ENCODE measurements at regions not wholly inside any gene's neighbourhood (a gene's known extent, or its start where the extent isn't known, plus 50 kb on each side); places are given as distances from the start of the nearest gene placed in this dataset.
A peak's percentile ranks its signal among the peaks of the same experiment; 100 is the strongest.

GRCh38 chr5:158487156-158487555 lies 612.6 kb downstream of the EBF1 start:
- Histone ChIP-seq H3K9me3 (no peaks in the 10 kb centered on the region), H3K27ac (no peak overlapping the region), H3K4me3 (replicated peaks in 1 of 3) (no peak overlapping the region), H3K4me1 (peaks cover 46% of the 10 kb centered on the region in 2 donors), H3K36me3 (no peaks in the 10 kb centered on the region), H3K27me3 (no peaks in the 10 kb centered on the region)
- TF ChIP-seq POLR2A (IDR thresholded peaks at IDR 0.05) (no peak), CTCF (IDR thresholded peaks at IDR 0.05) (no peak)
- intact Hi-C loops (cut with DNase I), result no loop called here
- WGBS, 2 donors, result 52 to 69% methylated on average over 1 of the region's 1 CpG
- no peak for DNase-seq

GRCh38 chr5:158486566-158486965 lies 613.1 kb downstream of the EBF1 start:
- Histone ChIP-seq H3K4me1 (peaks cover 46% of the 10 kb centered on the region in 2 donors), H3K36me3 (no peaks in the 10 kb centered on the region), H3K27ac (no peak overlapping the region), H3K9me3 (no peaks in the 10 kb centered on the region), H3K4me3 (replicated peaks in 1 of 3) (no peak overlapping the region), H3K27me3 (no peaks in the 10 kb centered on the region)
- TF ChIP-seq CTCF (IDR thresholded peaks at IDR 0.05), result no peak
- TF ChIP-seq POLR2A (IDR thresholded peaks at IDR 0.05), result no peak
- DNase-seq, result no peak
- WGBS, 2 donors, result 75 to 86% methylated on average over 3 of the region's 3 CpGs
- intact Hi-C loops (cut with DNase I), result no loop called here

- H3K27me3 ChIP-seq, result no peaks in the 10 kb centered on the region
- H3K4me3 ChIP-seq (replicated peaks in 1 of 3), result no peak overlapping the region
- TF ChIP-seq POLR2A (IDR thresholded peaks at IDR 0.05) (no peak), CTCF (IDR thresholded peaks at IDR 0.05) (no peak)
- WGBS, 2 donors, result 38 to 39% methylated on average over 6 of the region's 6 CpGs
- intact Hi-C loops (cut with DNase I), result no loop called here
- peak; percentile 35 to 51 for DNase-seq
- peaks cover 46% of the 10 kb centered on the region in 2 donors for H3K4me1 ChIP-seq
- H3K27ac ChIP-seq, result peak overlapping the region in 1 of 3 donors; percentile 35
- no peaks in the 10 kb centered on the region for H3K9me3 ChIP-seq
- H3K36me3 ChIP-seq, result no peaks in the 10 kb centered on the region
Observed at GRCh38 chr5:158485604-158486081, 614.1 kb downstream of the EBF1 start.

- H3K4me1 ChIP-seq, result peaks cover 45 to 46% of the 10 kb centered on the region in 2 donors
- DNase-seq, result no peak
- intact Hi-C loops (cut with DNase I), result no loop called here
Observed at GRCh38 chr5:158485047-158485446, 614.7 kb downstream of the EBF1 start.

GRCh38 chr5:158484150-158484549 lies 615.6 kb downstream of the EBF1 start:
- no peak for DNase-seq
- no peaks in the 10 kb centered on the region for H3K9me3 ChIP-seq
- 30 to 34% methylated on average over 1 of the region's 1 CpG for WGBS, 2 donors

More at GRCh38 chr5:158485047-158485446, 614.7 kb downstream of the EBF1 start:
- Histone ChIP-seq H3K4me3 (replicated peaks in 1 of 3) (no peak overlapping the region), H3K27me3 (no peaks in the 10 kb centered on the region), H3K27ac (peak overlapping the region in 2 of 3 donors; percentile 34 to 35), H3K9me3 (no peaks in the 10 kb centered on the region), H3K36me3 (no peaks in the 10 kb centered on the region)
- TF ChIP-seq CTCF (IDR thresholded peaks at IDR 0.05) (no peak), POLR2A (IDR thresholded peaks at IDR 0.05) (no peak)
- 72 to 79% methylated on average over 10 of the region's 10 CpGs for WGBS, 2 donors

More at GRCh38 chr5:158484150-158484549, 615.6 kb downstream of the EBF1 start:
- Histone ChIP-seq H3K27ac (peak overlapping the region in 1 of 3 donors; percentile 34), H3K27me3 (no peaks in the 10 kb centered on the region), H3K36me3 (no peaks in the 10 kb centered on the region), H3K4me1 (peaks cover 36 to 39% of the 10 kb centered on the region in 2 donors), H3K4me3 (replicated peaks in 1 of 3) (no peak overlapping the region)
- intact Hi-C loops (cut with DNase I), result no loop called here
- TF ChIP-seq CTCF (IDR thresholded peaks at IDR 0.05) (no peak), POLR2A (IDR thresholded peaks at IDR 0.05) (no peak)

Measured in thyroid gland (tissue), 4 donors.